Astrocyte (in vitro differentiated cells and primary cell): ENCODE measurements at regions not wholly inside any gene's neighbourhood (a gene's known extent, or its start where the extent isn't known, plus 50 kb on each side); places are given as distances from the start of the nearest gene placed in this dataset.

Source experiments
- DNase-seq: peaks from one replicate; pipeline ENCODE4 v3.0.0-alpha.2; 2010; ENCODE audit warnings: low read depth
- FAIRE-seq: peaks from 2 replicates; lab custom pipeline; 2011; peaks lifted over from hg19 to GRCh38; lab: Jason Lieb, UNC
- H2AFZ ChIP-seq: 2 replicates; pipeline ENCODE4 v1.6.0; 2012; ENCODE audit warnings: low read depth, low read length, inconsistent platforms
- H3K27ac ChIP-seq: 2 replicates; pipeline ENCODE4 v1.5.1; 2011; ENCODE audit warnings: low read depth, low read length, inconsistent platforms
- H3K27me3 ChIP-seq: 2 replicates; pipeline ENCODE4 v1.6.0; 2011; ENCODE audit warnings: low read length, inconsistent platforms; ENCODE audit not compliant: insufficient read depth
- H3K36me3 ChIP-seq: 2 replicates; pipeline ENCODE4 v1.5.1; 2011; ENCODE audit warnings: low read length, inconsistent platforms; ENCODE audit not compliant: insufficient read depth
- H3K4me1 ChIP-seq: 2 replicates; pipeline ENCODE4 v1.5.1; 2011; ENCODE audit warnings: low read length, inconsistent platforms; ENCODE audit not compliant: insufficient read depth
- H3K4me2 ChIP-seq: 2 replicates; pipeline ENCODE4 v1.6.0; 2012; ENCODE audit warnings: low read length, inconsistent platforms
- H3K4me3 ChIP-seq: 2 replicates; pipeline ENCODE4 v1.5.1; 2011; ENCODE audit warnings: low read depth, mild to moderate bottlenecking, low read length, inconsistent platforms; ENCODE audit not compliant: insufficient read depth
- H3K79me2 ChIP-seq: 2 replicates; pipeline ENCODE4 v1.6.0; 2012; ENCODE audit warnings: mild to moderate bottlenecking, low read length, inconsistent platforms; ENCODE audit not compliant: insufficient read depth
- H3K9ac ChIP-seq: 2 replicates; pipeline ENCODE4 v1.6.0; 2012; ENCODE audit warnings: mild to moderate bottlenecking, low read length, inconsistent platforms
- H3K9me3 ChIP-seq: 2 replicates; pipeline ENCODE4 v1.5.1; 2012; ENCODE audit warnings: low read depth, mild to moderate bottlenecking, low read length, inconsistent platforms; ENCODE audit not compliant: insufficient read depth
- H4K20me1 ChIP-seq: 2 replicates; pipeline ENCODE4 v1.6.0; 2012; ENCODE audit warnings: low read length, inconsistent platforms; ENCODE audit not compliant: insufficient read depth
- H3K27ac Mint-ChIP-seq: one replicate; pipeline ENCODE4 v1.8.0; 2021; ENCODE audit warnings: mild to moderate bottlenecking, mixed read lengths; ENCODE audit not compliant: unreplicated experiment
- H3K27me3 Mint-ChIP-seq: one replicate; pipeline ENCODE4 v1.8.0; 2021; ENCODE audit warnings: low read depth, mixed read lengths; ENCODE audit not compliant: unreplicated experiment
- H3K36me3 Mint-ChIP-seq: one replicate; pipeline ENCODE4 v1.8.0; 2021; ENCODE audit warnings: low read depth, mixed read lengths; ENCODE audit not compliant: unreplicated experiment
- H3K4me1 Mint-ChIP-seq: one replicate; pipeline ENCODE4 v1.8.0; 2021; ENCODE audit warnings: low read depth, mixed read lengths; ENCODE audit not compliant: unreplicated experiment
- H3K4me3 Mint-ChIP-seq: one replicate; pipeline ENCODE4 v1.8.0; 2021; ENCODE audit warnings: mild to moderate bottlenecking, moderate library complexity, mixed read lengths; ENCODE audit not compliant: unreplicated experiment
- H3K9me3 Mint-ChIP-seq: one replicate; pipeline ENCODE4 v1.8.0; 2021; ENCODE audit warnings: mild to moderate bottlenecking, mixed read lengths; ENCODE audit not compliant: unreplicated experiment
- EZH2 ChIP-seq: IDR thresholded peaks from 2 replicates; pipeline ENCODE4 v1.6.1; 2012; ENCODE audit warnings: mild to moderate bottlenecking, low read length, inconsistent platforms; ENCODE audit not compliant: insufficient read depth
- TF ChIP-seq, protein P1 (sequence below): IDR thresholded peaks from 2 replicates; pipeline ENCODE4 v1.5.1; 2011; ENCODE audit warnings: low read depth, mild to moderate bottlenecking, inconsistent platforms, low read length, moderate library complexity; ENCODE audit not compliant: insufficient read depth

DNA sequence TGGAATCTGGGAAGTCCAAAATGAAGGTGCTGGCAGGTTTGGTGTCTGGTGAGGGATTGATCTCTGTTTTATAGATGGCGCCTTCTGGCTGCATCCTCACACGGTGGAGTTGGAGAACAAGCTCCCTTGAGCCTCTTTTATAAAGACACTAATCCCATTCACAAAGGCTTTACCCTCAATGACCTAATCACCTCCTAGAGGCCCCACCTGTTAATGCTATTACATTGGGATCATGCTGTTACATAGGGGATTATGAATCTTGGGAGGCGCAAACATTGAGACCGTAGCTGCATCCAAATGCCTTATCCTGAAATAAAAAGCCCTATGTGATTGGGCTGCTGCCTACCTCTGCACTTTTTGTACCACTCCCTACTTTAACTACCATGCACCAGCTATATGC, 197.1 kb upstream of the HMHB1 start:
- H3K9me3 ChIP-seq, result no peaks in the 10 kb centered on the region
- no peak overlapping the region for H2AFZ ChIP-seq
- DNase-seq (no peak), FAIRE-seq (no peak)
- Mint-ChIP-seq H3K9me3 (no peaks in the 10 kb centered on the region), H3K27ac (no peak overlapping the region), H3K4me1 (peaks cover 2% of the 10 kb centered on the region), H3K36me3 (no peaks in the 10 kb centered on the region), H3K27me3 (no peaks in the 10 kb centered on the region), H3K4me3 (no peak overlapping the region)
- no peak overlapping the region for H3K4me2 ChIP-seq
- no peak overlapping the region for H3K4me3 ChIP-seq
- H3K4me1 ChIP-seq, result no peaks in the 10 kb centered on the region
- H3K79me2 ChIP-seq, result no peaks in the 10 kb centered on the region
- no peak overlapping the region for H3K9ac ChIP-seq
- H4K20me1 ChIP-seq, result no peaks in the 10 kb centered on the region
- no peaks in the 10 kb centered on the region for H3K36me3 ChIP-seq
- TF ChIP-seq EZH2, result no peak
- TF ChIP-seq, protein P1, sequence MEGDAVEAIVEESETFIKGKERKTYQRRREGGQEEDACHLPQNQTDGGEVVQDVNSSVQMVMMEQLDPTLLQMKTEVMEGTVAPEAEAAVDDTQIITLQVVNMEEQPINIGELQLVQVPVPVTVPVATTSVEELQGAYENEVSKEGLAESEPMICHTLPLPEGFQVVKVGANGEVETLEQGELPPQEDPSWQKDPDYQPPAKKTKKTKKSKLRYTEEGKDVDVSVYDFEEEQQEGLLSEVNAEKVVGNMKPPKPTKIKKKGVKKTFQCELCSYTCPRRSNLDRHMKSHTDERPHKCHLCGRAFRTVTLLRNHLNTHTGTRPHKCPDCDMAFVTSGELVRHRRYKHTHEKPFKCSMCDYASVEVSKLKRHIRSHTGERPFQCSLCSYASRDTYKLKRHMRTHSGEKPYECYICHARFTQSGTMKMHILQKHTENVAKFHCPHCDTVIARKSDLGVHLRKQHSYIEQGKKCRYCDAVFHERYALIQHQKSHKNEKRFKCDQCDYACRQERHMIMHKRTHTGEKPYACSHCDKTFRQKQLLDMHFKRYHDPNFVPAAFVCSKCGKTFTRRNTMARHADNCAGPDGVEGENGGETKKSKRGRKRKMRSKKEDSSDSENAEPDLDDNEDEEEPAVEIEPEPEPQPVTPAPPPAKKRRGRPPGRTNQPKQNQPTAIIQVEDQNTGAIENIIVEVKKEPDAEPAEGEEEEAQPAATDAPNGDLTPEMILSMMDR, result no peak
- H3K27ac ChIP-seq, result no peak overlapping the region
- H3K27me3 ChIP-seq, result no peaks in the 10 kb centered on the region

DNA sequence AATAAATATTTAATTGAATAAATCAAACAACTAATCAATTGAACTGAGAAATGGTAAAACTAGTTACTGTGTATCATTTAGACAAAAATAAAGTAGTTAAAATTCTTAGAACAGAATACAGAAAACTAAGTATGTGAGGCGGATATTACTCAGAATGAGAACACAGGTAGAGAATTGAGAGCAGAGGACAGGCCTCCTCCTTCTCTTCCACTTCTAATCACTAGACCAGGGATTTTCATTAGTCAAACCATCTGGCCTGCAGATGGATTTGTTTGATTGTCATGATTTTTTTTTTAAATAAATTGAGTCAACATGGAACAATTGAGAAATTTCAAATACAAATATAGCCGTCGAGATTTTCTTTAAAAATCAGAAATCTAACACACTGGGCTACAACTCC, 198.6 kb upstream of the HMHB1 start:
- no peaks in the 10 kb centered on the region for H3K36me3 ChIP-seq
- no peaks in the 10 kb centered on the region for H3K27me3 Mint-ChIP-seq
- no peak overlapping the region for H3K4me2 ChIP-seq
- DNase-seq (no peak), FAIRE-seq (no peak)
- no peak overlapping the region for H3K27ac ChIP-seq
- no peaks in the 10 kb centered on the region for H3K4me1 ChIP-seq
- H2AFZ ChIP-seq, result no peak overlapping the region
- H3K9me3 Mint-ChIP-seq, result peaks cover 5% of the 10 kb centered on the region
- no peak overlapping the region for H3K4me3 ChIP-seq
- TF ChIP-seq, protein P1, result no peak
- no peak overlapping the region for H3K4me3 Mint-ChIP-seq
- H4K20me1 ChIP-seq, result no peaks in the 10 kb centered on the region
- no peaks in the 10 kb centered on the region for H3K36me3 Mint-ChIP-seq
- H3K27me3 ChIP-seq, result no peaks in the 10 kb centered on the region
- H3K4me1 Mint-ChIP-seq, result no peaks in the 10 kb centered on the region
- no peaks in the 10 kb centered on the region for H3K9me3 ChIP-seq
- no peaks in the 10 kb centered on the region for H3K79me2 ChIP-seq
- no peak overlapping the region for H3K27ac Mint-ChIP-seq
- H3K9ac ChIP-seq, result no peak overlapping the region

DNA sequence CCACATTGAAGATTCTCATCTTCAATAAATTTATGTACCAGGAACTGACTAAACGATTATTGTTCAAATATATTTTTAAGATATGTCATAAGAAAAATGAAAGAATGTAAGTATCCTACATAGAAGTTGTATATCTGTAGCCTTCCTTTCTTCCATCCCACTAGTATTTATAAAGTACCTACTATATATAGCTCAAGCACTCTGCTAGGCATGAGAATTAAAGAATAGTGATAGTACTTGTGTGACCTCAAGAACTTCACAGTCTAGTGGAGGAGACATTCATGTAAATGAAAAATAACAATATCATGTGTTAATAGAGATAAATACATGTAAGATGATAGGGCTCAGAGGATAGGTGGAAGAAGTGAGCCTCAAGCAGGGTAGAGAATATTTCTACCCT, 201.0 kb upstream of the HMHB1 start:
- Histone ChIP-seq H3K9ac (no peak overlapping the region), H3K27me3 (no peaks in the 10 kb centered on the region), H4K20me1 (no peaks in the 10 kb centered on the region), H3K27ac (no peak overlapping the region), H3K79me2 (no peaks in the 10 kb centered on the region), H3K9me3 (no peaks in the 10 kb centered on the region), H3K36me3 (no peaks in the 10 kb centered on the region), H3K4me1 (no peaks in the 10 kb centered on the region), H3K4me3 (no peak overlapping the region), H2AFZ (no peak overlapping the region), H3K4me2 (no peak overlapping the region)
- DNase-seq, result no peak
- no peak for FAIRE-seq
- no peaks in the 10 kb centered on the region for H3K4me1 Mint-ChIP-seq
- peaks cover 5% of the 10 kb centered on the region for H3K9me3 Mint-ChIP-seq
- H3K27me3 Mint-ChIP-seq, result no peaks in the 10 kb centered on the region
- no peaks in the 10 kb centered on the region for H3K36me3 Mint-ChIP-seq
- no peak for TF ChIP-seq EZH2
- TF ChIP-seq, protein P1, result no peak
- H3K27ac Mint-ChIP-seq, result no peak overlapping the region
- no peak overlapping the region for H3K4me3 Mint-ChIP-seq
